WERI-Rb-1 (cell line): ENCODE measurements at regions not wholly inside any gene's neighbourhood (a gene's known extent, or its start where the extent isn't known, plus 50 kb on each side); places are given as distances from the start of the nearest gene placed in this dataset.
A peak's percentile ranks its signal among the peaks of the same experiment; 100 is the strongest.

Source experiments
- DNase-seq: peaks from one replicate; pipeline ENCODE4 v3.0.0-alpha.2; 2020
- H3K27ac ChIP-seq: fragments of 250-450 bp; sonication (Bioruptor Pico); 2 replicates; pipeline ENCODE4 v1.5.1; 2020; ENCODE audit warnings: mild to moderate bottlenecking, moderate library complexity
- H3K27me3 ChIP-seq: fragments of 250-450 bp; sonication (Bioruptor Pico); 2 replicates; pipeline ENCODE4 v1.5.1; 2021; ENCODE audit warnings: mild to moderate bottlenecking, low read depth, moderate library complexity; ENCODE audit not compliant: insufficient read depth, severe bottlenecking
- H3K36me3 ChIP-seq: fragments of 250-450 bp; sonication (Bioruptor Pico); 2 replicates; pipeline ENCODE4 v1.5.1; 2020; ENCODE audit warnings: mild to moderate bottlenecking, moderate library complexity
- H3K4me3 ChIP-seq: 2 replicates; pipeline ENCODE4 v1.5.1; 2011; ENCODE audit warnings: low read depth, mild to moderate bottlenecking, control low read depth, low read length
- H3K9me3 ChIP-seq: fragments of 250-450 bp; sonication (Bioruptor Pico); 2 replicates; pipeline ENCODE4 v1.5.1; 2021; ENCODE audit warnings: mild to moderate bottlenecking, moderate library complexity; ENCODE audit not compliant: severe bottlenecking
- CTCF ChIP-seq: IDR thresholded peaks from 2 replicates; pipeline ENCODE4 v1.5.1; 2011; ENCODE audit warnings: low read depth, mild to moderate bottlenecking, control low read depth, inconsistent platforms, low read length

GRCh38 chr2:234661175-234661574 is 164.3 kb upstream of the ARL4C start:
- no peak for TF ChIP-seq CTCF
- peak; percentile 78 for DNase-seq

GRCh38 chr2:234655706-234656105 is 158.8 kb upstream of the ARL4C start:
- Histone ChIP-seq H3K4me3 (no peak overlapping the region), H3K9me3 (peaks cover 6% of the 10 kb centered on the region), H3K27me3 (no peaks in the 10 kb centered on the region), H3K27ac (no peak overlapping the region), H3K36me3 (no peaks in the 10 kb centered on the region)
- DNase-seq, result no peak
- no peak for TF ChIP-seq CTCF

More at GRCh38 chr2:234661175-234661574, 164.3 kb upstream of the ARL4C start:
- Histone ChIP-seq H3K9me3 (peaks cover 22% of the 10 kb centered on the region), H3K4me3 (no peak overlapping the region), H3K27me3 (no peaks in the 10 kb centered on the region), H3K27ac (peak overlapping the region; percentile 88), H3K36me3 (no peaks in the 10 kb centered on the region)

GRCh38 chr2:234650911-234651310 is 154.0 kb upstream of the ARL4C start:
- Histone ChIP-seq H3K4me3 (no peak overlapping the region), H3K36me3 (no peaks in the 10 kb centered on the region), H3K27me3 (no peaks in the 10 kb centered on the region), H3K27ac (no peak overlapping the region), H3K9me3 (no peaks in the 10 kb centered on the region)
- DNase-seq, result no peak
- TF ChIP-seq CTCF, result no peak

- TF ChIP-seq CTCF, result no peak
Observed at GRCh38 chr2:234649951-234650350, 153.1 kb upstream of the ARL4C start.

GRCh38 chr2:234643407-234643806 is 146.5 kb upstream of the ARL4C start:
- no peak for TF ChIP-seq CTCF
- no peak for DNase-seq

More at GRCh38 chr2:234649951-234650350, 153.1 kb upstream of the ARL4C start:
- Histone ChIP-seq H3K27me3 (no peaks in the 10 kb centered on the region), H3K27ac (no peak overlapping the region), H3K4me3 (no peak overlapping the region), H3K9me3 (no peaks in the 10 kb centered on the region), H3K36me3 (no peaks in the 10 kb centered on the region)
- DNase-seq, result no peak

GRCh38 chr2:234641086-234641485 is 144.2 kb upstream of the ARL4C start:
- H3K9me3 ChIP-seq, result peaks cover 5% of the 10 kb centered on the region
- no peak for TF ChIP-seq CTCF
- DNase-seq, result no peak
- no peak overlapping the region for H3K27ac ChIP-seq
- no peaks in the 10 kb centered on the region for H3K27me3 ChIP-seq
- H3K4me3 ChIP-seq, result no peak overlapping the region
- H3K36me3 ChIP-seq, result no peaks in the 10 kb centered on the region

More at GRCh38 chr2:234643407-234643806, 146.5 kb upstream of the ARL4C start:
- H3K4me3 ChIP-seq, result no peak overlapping the region
- H3K9me3 ChIP-seq, result peaks cover 5% of the 10 kb centered on the region
- no peaks in the 10 kb centered on the region for H3K36me3 ChIP-seq
- no peaks in the 10 kb centered on the region for H3K27me3 ChIP-seq
- no peak overlapping the region for H3K27ac ChIP-seq
